HG03521 (cell line): ENCODE measurements at regions not wholly inside any gene's neighbourhood (a gene's known extent, or its start where the extent isn't known, plus 50 kb on each side); places are given as distances from the start of the nearest gene placed in this dataset.
A peak's percentile ranks its signal among the peaks of the same experiment; 100 is the strongest.
"Not testable (repeated sequence)": the region's sequence is repeated elsewhere in the genome, so short reads cannot be mapped to it uniquely, and the experiment has no call there.

Experiments
- ATAC-seq: cut with Tn5 transposase; IDR thresholded peaks from one replicate; pipeline ENCODE4 v1.9.1; 2021; ENCODE audit warnings: mild to moderate bottlenecking, moderate library complexity; ENCODE audit not compliant: unreplicated experiment

DNA sequence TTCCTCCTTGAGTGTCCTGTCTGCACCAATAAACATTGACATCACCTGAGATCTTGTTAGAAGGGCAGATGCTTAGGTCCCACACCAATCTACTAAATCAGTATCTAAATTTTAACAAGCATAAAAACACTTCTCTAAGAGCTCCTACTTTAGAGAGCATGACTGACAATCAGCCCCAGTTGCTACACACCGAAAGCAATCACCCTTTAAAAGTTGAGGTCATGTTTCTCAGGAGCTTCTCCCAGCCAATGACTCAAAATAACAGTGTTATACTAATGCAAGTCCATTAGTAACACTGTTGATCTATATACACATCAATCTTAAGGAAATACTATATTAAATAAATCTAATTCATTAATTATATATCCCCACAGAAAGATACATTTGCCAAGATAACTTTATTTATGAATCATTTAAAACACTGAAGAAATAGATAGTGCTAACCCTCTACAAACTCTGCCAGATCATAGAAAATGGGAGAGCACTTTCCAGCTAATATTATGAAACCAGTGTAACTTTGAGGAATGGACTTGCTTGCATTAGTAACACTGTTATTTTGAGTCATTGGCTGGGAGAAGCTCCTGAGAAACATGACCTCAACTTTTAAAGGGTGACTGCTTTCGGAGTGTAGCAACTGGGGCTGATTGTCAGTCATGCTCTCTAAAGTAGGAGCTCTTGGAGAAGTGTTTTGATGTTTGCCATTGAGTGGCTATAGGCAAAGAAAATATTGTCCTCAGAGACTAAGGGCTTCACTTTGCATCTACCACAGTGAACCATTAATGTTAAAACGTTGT is 109.8 kb upstream of the HDX start:
- no peak for ATAC-seq

DNA sequence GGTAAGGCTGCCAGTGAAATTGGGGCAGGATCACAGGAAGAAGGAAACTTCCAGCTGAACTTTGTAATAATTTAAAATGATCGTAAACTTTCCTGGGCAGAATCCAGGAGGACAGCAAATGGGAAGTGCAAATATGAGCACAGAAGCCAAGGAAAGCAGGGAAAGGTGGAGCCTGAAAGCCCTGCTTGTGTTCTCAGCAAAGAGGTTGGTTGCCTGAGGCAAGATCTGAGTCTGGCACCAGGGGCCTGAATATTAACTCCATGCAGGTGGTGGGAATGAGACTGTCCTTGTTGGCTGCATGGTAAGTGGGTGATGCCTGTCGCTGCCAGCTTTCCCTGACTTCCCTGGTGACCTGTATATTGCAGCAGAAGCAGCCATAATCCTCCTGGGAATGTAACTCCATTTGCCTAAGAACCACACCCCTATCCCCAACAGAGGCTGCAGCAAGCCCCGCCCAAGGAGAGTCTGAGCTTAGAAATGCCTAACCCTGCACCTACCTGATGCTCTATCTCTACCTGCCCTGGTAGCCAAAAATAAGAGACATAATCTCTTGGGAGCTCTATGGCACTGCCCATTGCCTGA is 132.0 kb upstream of the HDX start:
- ATAC-seq, result no peak

DNA sequence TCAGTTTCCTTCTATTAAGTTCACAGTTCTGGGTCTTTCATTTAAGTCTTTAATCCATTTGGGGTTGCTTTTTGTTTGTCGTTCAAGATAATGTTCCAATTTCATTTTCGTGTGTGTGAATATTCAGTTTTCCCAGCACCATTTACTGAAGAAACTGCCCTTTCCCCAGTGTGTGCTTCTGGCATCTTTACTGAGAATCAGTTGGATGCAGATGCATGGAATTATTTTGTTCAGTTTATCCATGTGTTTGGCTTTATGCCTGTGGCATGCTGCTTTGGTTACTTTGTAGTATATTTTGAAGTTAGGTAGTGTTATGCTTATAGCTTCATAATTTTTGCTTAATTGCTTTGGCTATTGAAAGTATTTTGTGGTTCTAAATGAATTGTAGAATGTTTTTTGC is 163.8 kb upstream of the HDX start:
- no peak for ATAC-seq

DNA sequence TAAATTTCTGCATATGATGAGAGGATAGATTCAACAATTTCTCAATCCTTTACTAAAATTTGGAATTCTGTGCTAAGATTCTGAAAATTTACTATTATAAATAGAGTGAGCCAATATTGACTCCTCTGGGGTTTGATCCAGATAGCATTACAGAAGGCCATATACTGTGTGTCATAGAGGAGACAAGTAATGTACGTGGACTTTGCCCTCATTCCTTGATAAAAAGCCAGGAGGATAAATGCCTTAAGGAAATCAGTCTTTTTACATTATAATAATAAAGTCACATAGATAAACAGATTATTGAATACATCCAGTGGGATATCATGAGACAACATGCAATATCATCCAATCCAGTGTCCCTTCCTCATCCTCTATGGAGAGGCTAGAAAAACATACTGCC is 188.0 kb upstream of the HDX start:
- ATAC-seq, result no peak

DNA sequence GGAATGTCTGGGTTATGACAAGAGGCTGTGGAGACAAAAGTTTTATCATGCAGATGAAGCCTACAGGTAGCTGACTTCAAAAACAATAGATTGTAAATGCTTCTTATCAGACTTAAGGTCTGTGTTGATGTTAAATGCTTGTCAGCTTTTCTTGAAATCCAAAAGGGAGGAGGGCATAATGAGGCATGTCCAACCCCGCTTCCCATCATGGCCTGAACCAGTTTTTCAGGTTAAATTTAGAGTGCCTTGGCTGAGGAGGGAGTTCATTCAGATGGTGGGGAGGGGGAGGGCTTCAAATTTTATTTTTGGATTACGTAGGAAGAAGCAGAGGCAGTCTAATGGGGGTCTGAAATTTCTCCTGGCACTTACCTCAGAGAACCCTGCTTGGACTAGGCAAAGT is 207.7 kb upstream of the HDX start:
- ATAC-seq, result no peak

DNA sequence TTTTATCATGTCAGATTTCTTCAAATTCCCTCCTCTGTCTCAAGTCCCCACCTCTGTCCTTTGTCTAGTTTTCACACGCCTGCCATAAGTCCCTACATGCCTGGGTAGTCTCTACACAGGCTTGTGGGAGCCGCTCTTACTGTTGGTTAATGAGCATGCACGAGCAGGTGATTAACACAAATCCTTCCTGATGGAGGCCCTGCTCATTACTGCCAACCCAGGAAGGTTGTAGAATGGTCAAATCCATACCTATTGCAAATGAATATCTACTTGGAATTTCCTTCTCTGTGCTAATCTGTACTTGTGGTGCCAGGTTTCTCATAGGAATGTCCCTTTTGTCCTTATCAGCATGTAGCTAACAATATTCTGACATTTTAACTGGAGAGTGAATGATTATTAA is 208.4 kb upstream of the HDX start:
- no peak for ATAC-seq

DNA sequence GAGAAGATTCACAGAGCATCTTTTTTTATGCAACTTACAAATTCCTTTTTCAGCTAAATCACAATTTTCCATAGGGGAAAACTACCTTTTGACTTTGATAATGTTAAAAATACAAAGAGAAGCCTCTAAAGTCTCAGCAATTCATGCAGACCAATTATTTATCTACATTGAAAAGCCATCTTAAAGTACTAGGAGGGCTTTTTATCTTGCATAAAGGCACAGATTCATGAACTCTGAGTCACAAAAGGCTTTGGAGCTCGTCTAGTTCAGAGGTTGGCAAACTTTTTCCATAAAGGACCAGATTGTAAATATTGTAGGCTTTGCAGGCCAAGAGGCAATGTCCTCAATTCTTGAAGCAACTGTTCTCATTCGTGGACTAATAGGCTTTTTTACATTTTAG is 210.4 kb upstream of the HDX start:
- ATAC-seq, result no peak

DNA sequence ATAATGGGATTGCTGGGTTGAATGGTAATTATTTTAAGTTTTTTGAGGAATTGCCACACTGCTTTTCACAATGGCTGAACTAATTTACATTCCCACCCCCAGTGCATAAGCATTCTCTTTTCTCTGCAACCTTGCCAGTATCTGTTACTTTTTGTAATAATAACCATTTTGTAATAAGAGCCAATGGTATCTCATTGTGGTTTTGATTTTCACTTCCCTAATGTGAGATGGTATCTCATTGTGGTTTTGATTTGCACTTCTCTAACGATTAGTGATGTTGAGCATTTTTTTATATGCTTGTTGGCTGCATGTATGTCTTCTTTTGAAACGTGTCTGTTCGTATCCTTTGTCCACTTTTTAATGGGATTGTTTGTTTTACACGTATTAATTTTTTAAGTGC is 213.1 kb upstream of the HDX start:
- no peak for ATAC-seq

DNA sequence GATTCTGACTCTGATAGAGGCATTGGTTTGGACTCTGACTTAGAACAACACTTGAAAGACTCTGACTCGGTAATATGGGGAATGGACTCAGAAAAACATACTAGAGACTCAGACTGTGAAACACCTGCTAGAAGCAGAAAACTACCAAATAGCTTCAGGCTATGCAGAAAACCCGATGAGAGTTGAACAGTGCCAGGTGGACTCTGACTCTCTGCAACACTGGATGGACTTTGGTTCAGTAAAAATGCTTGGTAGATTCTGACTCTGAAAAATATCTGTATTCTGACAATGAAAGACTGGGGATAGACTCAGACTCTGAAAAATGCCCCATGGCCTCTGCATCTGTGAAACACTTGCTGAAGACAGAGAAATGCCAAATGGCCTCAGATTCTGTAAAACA is 215.1 kb upstream of the HDX start:
- ATAC-seq, result no peak

DNA sequence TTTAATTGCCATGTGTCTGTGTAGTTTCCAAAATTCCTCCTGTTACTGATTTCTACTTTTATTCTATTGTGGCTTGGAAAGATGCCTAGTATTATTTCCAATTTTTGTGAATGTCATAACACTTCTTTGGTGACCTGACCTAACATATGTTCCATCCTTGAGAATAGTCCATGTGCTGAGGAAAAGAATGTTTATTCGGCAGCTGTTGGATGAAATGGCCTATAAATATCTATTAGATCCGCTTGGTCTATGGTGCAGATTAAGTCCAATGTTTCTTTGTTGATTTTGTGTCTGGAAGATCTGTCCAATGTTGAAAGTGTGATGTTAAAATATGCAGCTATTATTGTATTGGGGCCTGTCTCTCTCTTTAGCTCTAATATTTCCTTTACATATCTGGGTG is 219.2 kb upstream of the HDX start:
- no peak for ATAC-seq

DNA sequence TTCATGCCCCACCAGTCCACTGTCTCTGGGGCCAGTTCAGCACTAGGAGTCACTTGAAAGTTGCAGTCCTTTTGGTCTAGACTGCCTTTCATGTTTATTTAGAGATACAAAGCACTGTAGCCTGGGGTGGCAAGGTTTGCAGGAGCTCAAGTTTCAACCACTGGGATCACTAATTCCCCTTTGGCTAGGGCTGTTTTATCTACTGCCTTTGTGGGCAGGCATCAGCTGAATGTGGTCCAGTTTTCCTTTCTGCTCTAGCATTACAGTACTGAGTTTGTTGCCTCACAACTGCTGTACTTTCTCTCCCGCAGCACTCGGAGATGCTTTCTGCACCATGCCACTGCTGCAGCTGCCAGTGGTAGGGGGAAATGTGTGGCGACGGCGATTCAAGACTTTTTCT is 222.3 kb upstream of the HDX start:
- ATAC-seq, result no peak

DNA sequence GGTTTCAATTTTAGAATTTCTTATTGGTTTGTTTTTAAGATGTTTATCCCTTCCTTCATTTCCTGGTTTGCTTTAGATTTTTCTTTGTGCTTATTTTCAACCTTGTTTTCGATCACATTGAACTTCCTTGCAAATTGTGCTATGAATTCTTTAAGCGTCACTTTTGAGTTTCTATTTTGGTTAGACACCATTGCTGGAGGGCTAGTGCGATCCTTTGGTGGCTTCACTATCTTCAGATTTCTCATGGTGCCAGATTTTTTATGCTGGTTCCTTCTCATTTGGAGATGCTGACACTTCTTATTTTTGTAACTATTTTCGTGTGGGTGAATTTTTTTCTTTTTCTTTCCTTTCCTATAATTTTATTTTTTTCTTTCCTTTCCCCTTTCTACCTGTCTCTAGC is 227.2 kb upstream of the HDX start:
- ATAC-seq, result no peak

DNA sequence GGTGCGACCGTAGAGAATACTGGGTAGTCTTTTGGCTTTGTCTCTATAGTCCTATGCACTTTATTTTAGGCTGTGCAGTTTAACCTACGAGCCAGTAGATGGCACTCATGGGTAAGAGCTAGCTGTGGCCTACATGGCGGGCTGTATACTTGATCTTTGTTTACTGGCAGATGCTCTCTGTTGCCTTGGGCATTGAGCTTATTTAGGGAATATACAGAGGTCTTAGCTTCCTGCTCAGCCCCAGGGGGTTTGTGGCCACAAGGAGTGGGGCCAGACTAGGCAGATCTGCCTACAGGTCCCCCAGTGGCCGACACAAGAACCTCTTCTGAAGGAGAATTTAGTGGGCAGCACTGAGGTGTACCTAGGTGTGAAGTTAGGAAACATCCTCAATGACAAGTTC is 227.6 kb upstream of the HDX start:
- ATAC-seq, result peak; percentile 97

DNA sequence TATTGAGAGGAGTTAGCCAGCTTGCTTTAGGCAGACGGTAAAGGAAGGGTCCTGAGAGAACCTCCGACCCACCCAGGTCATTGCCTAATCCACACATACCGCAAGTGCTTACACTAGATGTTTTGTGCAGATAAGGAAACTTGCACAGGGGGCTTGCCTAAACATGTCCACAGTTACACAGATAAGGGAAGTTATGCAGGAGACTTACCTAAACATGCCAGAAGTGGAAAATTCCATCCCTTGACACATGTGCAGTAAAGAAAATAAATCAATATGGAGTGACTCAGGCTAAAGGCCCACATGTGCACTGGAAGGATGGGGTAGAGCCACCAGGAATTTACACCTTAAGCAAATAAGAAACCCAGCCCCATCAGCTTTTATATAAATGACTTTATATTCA is 232.8 kb upstream of the HDX start:
- ATAC-seq, result no peak

DNA sequence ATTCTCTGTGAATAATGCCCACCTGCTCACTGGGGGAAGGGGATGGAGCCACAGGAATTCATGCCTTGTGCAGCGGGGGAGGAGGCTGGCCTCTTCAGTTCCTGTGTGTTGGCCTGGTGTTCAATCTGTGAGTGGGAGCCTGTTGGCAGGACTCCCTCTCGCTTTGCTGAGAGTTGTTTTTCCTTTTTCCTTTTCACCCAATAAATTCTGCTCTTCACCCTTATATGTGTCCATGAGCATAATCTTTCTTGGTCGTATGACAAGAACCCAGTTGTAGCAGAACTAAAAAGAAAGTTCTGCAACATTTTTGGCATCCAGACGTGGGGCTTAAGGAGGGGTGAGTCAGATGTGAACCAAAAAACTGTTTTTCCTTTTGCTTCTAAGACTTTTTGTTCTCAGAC is 235.2 kb upstream of the HDX start:
- no peak for ATAC-seq

DNA sequence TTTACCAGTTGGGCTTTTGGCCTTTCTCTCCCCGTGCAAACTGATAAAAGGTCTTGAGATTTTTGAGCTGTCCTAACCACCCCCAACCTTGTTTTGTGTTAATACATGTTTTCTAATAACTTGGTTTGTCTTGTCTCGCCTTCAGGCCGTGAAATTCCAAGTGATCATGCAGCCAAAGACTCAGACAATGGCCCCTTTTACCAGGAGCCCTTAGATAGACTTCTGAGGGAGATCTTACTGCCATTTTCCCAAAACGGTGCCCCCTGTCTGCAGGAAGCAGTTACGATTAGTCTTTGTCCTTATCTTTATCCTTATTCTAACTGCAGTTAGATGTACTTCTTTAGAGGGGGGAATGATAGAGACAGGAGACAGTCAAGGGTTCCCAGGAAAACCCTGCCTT is 245.3 kb upstream of the HDX start:
- no peak for ATAC-seq

DNA sequence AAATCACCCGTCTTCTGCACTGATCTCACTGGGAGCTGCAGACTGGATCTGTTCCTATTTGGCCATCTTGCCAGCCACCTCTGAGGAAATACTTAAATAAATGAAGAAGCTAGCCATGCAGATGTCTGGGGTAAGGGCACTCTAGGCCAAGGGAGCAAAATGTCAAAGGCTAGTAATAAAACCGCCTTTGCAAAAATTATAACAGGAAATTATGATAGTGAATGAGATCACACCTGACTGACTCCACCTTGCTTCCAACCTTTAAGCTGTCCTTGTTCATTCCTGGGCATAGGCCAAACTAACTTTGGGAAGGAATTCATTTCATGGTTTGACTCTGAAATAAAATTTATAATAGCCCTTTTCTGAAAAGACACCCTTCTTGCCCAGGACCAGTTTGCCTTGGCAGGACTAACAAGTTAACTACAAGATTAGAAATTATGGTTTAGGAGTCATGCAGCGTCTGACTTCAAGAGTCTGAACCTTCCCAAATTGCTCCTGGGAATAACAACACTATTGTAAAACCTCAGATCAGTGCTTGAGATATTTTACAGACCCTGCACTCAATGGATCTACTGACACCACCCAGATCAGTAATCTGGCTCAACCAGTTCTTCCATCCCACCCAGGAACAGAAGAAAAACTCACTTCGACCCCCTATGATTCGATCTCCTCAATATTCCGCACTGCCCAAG is 246.9 kb upstream of the HDX start:
- ATAC-seq, result no peak

DNA sequence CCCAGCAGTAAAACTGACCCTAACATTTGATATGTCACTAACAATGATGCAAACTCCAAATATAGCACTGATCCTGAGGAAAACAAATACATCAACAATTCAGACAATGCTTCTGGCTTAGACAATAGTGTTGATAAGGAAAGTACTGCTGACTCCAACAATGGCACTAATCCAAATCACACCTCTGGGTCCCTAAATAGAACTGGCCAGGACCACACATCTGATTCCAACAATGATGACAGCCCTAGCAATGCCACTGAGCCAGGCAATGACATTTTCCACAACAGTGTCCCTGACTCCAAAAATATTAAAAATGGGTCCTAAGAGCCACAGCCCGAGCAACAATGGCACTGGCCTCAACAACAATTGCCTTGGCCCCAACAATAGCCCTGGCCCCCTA is 243.1 kb upstream of the APOOL start:
- no peak for ATAC-seq

DNA sequence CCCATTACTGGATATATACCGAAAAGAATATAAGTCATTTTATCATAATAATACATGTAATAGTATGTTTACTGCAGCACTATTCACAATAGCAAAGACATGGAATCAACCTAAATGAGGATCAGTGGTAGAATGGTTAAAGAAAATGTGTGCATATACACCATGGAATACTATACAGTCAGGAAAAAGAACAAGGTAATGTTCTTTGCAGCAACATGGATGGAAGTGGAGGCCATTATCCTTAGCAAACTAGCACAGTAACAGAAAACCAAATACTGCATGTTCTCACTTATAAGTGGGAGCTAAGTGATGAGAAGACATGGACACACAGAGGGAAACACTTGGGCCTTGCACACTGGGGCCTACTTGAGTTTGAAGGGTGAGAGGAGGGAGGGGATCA is 207.4 kb upstream of the APOOL start:
- no peak for ATAC-seq

DNA sequence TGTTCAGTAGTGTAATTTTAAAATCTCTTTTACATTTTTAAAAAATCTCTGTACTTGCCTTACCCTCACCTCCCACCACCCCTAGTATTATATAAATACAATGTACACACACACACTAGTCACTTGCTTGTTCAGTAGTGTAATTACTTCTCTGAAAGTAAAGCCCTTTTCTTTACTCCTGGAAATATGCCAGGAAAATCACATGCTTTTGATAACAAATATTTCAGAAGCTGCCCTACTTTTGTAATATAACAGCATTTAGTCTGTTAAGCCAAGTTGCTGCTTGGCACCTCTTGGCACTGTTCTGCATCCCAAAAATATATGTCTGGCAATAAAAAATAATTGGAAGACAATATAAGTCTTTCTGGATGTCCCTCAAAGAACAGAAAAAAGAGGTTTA is 172.8 kb upstream of the APOOL start:
- ATAC-seq, result no peak

DNA sequence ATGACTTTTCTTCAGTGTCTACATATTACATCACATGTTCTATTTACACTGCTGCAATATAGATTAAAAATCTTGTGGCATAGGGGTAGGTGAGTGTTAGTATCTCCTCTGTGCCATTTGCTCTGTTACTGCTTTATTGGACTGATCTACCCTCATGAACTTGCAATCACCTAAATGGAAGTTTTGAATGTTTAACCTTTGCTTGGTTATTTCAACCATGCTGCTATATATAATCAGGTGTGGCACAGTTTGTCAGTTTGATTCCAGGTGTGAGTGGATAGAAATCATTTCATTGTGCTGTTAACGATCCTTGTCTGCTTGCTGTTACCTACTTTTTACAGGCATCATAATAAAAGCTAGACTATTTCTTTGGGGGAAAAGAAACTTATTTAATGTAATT is 157.1 kb upstream of the APOOL start:
- not testable (repeated sequence) for ATAC-seq

DNA sequence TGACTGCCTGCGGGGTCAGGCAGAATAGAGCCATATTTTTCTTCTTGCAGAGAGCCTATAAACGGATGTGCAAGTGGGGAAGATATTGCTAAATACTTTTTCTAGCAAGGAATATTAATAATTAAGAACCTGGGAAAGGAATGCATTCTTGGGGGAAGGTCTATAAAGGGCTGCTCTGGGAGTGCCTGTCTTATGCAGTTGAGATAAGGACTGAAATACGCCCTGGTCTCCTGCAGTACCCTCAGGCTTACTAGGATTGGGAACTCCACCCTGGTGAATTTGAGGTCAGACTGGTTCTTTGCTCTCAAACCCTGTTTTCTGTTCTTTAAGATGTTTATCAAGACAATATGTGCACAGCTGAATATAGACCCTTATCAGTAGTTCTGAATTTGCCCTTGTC is 152.5 kb upstream of the APOOL start:
- not testable (repeated sequence) for ATAC-seq
